GM21723 (cell line): ENCODE measurements at regions not wholly inside any gene's neighbourhood (a gene's known extent, or its start where the extent isn't known, plus 50 kb on each side); places are given as distances from the start of the nearest gene placed in this dataset.
"Not testable (repeated sequence)": the region's sequence is repeated elsewhere in the genome, so short reads cannot be mapped to it uniquely, and the experiment has no call there.

ENCODE experiments used
- ATAC-seq: cut with Tn5 transposase; IDR thresholded peaks from one replicate; pipeline ENCODE4 v1.9.1; 2021; ENCODE audit warnings: mild to moderate bottlenecking, moderate library complexity; ENCODE audit not compliant: unreplicated experiment

DNA sequence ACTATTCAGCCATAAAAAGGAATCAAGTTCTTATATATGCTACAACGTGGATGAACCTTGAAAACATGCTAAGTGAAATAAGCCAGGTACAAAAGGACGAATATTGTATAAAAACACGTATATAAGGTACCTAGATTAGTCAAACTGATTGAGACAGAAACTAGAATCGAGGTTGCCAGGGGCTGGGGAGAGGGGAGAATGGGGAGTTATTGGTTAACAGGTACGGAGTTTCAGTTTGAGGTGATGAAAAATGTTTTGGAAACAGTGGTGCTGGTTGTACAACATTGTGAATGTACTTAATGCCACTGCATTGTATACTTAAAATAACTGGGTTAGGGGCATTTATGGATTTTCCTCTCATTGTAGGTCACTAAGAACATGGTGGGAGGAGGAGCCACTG lies 117.0 kb upstream of the PLGLB2 start:
- ATAC-seq = not testable (repeated sequence)

DNA sequence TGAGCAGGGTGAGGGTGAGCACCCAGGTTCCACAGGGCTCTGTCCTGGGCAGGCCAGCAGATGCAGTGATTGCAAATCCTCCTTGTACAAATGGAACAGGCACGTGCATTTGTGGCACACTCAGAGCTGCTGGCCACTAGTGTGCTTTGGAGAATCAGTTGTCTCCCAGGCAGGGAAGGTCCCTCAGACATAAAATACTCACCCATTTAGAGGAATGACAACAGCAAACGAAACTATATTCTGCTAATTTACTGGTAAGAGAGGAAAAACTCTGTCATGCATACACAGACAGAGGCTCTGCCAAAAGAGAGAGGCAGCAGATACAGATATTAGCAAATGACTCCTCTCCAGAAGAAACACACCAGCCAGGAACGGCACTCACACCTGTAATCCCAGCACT lies 116.5 kb upstream of the PLGLB2 start:
- ATAC-seq = not testable (repeated sequence)

DNA sequence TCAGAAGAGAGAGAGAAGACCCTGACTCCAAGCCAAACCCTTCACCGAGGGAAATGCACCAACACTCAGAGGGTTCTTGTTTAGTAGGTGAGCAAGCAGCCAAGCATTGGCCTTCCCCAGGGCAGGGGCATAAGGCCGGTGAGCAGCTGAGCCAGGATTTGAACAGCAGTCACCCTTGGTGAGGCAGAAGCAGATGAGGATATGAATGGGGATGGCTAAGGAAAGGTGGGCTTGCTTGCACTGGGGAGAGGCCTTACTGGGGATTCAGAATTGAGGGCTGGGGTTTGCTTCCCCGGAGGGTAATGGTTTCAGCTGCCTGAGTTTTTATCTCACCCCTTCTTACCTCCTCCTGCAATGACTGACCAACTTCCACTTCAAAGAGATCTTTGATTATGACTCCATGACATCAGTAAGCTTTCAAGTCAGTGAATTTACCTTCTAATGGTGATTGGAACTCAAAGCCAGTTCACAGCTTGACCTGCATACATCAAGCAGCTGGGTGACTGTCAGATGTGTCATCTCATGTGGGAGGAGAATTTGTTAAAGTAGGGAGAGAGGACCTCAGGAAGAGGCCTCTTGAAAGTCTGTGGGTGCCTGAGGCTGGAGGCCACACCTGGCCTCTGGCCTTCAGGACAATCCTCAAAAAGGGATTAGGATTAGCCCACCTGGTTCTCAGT lies 114.5 kb upstream of the PLGLB2 start:
- ATAC-seq = not testable (repeated sequence)

DNA sequence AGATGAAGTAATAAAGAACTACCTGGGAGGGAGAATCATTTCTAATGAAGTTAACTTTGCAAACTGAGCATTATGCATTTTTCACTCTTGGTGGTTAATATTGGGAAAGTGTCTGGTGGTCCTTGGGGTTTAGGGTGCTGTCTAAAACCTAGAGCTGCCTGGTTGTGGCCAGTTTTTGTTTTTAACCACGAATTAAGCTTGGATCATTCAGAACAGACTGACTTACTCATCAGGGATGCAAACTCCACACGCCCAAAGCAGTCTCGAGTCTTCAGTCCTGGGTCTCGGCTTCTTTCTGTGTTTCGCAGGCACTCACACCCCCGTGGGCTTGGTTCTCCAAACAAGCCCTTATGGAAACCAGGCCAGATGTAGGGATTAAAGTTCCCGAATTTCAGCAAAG lies 113.8 kb upstream of the PLGLB2 start:
- not testable (repeated sequence) for ATAC-seq

DNA sequence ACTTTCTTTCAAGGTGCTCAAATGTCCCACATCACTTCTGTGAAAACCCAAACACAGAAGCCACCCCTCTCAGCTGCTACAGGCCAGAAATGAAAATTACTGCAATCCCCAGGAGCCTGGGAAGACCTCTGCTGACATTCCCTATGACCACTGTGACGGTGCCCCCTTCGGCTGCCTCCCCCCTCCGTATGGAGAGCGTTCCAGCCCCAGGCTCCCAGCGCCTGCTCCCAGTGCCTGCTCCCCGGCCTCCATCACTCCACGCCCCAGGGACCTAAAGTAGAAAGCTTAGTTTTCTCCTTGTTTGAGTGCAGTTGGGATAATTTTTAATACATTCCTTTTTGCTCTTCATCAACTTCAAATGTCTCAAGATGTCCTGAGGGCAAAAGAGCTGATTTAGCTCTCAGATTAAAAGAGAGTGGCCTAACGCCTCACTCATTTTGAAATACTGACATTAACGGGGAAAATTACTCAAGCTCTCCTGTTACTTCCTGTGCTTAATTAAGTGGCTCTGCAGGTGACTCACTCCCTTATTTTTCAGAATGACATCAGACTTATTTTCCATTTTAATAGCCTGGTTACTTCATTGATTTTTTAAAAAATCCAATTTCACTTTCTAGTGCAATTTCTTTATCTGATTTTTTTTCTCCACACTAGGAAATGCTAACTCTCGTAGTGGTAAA lies 112.8 kb upstream of the PLGLB2 start:
- ATAC-seq = not testable (repeated sequence)

DNA sequence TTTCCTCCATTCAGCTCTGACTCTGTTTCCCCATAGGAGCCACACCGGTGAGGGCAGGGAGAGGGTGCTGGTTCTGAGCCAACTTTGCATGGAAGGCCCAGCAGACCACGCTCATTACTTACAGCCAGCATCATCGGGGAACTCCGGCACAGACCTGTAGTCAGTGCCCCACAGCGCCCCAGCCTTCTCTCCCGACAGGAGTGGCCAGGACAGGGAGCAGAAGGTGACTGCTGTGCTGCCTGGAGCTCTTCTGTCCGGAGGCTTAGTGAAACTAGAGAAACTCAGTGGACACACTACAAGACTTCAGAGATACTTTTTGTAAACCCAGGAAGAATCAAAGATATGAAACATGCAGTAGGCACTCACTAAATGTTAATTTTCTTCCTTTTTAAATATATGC lies 111.6 kb upstream of the PLGLB2 start:
- ATAC-seq = not testable (repeated sequence)

DNA sequence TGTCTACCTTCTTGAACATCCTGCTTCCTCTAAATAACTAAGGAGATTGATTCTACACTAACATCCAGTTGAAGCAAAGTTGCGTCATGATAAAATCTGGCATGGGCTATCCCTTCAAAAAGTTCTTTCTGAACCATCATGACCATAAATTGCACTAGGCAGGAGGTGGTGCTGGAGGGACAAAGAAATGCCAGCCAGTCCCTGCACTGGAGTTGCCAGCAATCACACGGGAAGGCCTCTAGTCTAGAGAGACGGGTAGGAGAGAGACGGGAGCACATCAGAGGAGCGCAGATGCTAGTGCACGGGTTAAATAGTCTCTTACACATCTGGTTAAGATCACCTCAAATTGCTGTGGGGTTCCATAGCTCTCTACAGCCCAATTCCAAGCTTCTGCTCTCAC lies 111.2 kb upstream of the PLGLB2 start:
- ATAC-seq = not testable (repeated sequence)

DNA sequence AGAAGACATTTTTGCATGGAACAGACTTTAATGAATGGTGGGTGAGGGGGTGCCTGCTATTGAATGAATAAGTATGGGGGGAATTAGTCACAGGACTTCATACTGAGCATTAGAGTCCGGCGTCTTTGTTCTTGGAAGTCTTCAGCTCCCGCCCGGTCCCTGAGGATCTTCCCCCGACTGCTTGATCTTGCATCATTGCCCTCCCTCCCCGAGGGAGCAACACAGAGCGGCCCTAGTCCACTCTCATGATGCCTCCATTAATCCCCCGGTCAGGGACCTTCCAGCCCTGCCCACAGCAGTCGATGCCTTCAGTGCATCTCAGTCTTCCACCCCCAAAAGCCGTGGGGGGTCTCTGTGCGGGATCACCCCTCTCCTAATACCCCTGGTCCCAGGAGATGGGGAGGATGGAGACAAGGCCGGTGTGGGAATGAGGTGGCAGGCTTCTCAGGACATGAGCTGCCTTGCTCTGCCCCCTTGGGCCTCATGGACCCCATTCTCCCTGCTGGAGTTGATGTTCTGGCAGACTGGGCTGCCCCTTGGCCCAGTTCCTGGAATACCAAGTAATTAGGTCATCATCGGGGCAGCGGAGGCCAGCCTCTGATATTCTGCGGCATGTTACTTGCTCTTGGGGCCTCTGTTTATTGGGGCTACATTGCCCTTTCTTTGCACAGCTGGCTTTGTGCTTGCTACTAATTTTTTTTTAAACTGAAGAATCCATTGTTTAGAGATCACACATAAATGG lies 110.5 kb upstream of the PLGLB2 start:
- not testable (repeated sequence) for ATAC-seq

DNA sequence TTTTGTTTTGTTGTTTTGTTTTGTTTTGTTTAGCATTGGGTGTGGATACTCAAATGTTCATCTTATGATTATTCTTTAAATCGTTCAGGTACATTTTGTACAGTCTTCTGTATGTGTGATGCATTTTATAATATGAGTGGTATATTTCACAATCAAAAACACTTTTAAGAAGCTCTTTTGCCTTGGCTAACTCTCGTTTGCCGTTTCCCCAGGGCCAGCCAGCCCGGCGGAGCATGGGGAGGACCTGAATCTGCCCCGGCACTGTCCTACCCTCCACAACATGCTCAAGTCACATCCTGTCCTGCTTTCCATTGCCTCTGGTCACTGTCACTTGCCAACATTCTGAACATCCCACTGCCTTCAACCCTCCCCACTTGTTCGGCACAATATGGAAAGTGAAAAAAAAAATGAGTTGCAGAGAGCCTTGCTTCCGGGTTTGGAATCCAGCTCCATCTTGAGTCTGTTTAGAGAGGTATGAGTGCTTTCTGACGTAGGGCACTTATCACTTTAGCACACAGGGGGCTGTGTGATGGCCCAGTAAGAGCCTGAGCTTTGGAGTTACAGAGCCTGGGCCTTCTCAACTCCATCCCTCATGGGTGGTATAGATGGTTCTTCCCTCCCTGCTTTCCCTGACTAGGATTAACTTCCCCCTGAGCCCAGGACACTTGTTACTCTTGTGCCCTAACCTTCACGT lies 109.6 kb upstream of the PLGLB2 start:
- not testable (repeated sequence) for ATAC-seq

DNA sequence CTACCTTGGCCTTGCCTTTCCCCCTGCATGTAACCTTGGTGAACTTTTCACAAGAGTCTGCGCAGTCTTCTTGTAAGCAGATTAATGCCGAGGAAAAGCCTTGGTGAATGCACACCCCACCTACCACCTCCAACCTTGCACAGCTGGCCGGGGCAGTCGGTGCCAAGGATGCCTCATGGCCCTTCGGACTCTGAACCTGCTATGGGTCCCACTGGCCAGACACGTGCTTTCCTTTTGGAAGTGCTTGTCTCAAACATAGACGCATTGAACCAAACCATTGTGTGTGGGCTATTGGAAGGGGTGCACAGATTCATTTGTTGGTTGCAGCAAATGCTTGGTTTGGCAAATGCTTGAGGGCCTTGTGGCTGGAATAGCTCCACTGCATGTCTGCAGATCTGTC lies 109.0 kb upstream of the PLGLB2 start:
- ATAC-seq = not testable (repeated sequence)

DNA sequence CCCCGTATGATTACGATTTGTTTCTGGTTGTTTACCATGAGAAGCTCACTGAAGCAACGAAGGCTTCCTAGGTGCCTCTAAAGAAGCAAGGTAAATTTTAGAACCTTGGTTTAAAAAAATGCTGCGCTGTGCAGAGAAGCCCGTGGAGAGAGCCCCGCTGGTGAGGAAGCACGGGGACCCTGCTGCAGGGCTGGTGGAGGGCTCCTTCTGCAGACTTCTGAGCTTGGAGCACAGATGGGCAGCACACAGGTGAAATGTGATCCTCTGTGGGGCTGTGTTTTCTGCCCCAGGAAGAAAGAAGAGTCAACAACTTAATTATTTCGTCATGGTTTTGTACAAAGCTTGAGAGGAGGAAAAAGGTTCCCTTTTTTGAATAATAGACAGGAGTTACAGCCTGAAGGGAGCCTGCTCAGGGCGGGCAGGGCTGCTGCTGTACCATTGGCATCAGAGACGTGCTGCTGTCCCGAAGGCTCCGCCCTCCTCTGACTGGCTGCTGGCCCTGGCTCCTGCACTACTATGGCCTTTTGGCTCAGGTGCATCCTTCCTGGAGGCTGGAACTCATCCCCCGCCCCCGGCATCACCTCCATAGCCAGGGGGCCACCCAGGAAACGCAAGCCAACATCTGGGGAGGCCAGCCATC lies 108.0 kb upstream of the PLGLB2 start:
- ATAC-seq = not testable (repeated sequence)

DNA sequence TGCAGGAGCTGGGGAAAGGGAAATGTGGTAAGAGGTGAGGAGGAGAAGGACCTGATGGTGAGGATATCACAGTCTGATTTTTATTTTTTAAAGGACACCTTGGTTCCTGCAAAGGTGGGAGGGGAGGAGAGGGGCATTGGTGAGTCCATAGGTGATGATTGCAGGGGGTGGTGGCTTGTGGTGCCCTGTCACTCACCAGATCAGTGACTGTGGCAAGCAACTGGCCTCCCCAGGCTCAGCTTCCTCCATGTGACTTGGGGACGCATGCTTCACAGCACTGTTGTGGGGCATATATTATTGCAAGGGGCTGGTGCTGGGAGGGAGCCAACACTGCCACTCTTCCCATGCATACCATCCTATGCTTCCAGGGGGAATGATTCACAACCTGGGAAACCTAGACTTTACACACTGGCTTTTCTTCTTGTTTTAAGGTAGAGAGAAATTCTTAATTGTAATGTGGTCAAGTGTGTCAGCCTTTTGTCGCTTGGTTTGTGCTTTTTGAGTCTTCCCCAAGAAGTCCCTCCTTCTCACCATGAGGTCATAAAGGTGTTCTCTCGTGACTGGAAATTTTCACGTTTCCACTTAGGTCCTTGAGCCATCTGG lies 106.8 kb upstream of the PLGLB2 start:
- ATAC-seq = not testable (repeated sequence)

DNA sequence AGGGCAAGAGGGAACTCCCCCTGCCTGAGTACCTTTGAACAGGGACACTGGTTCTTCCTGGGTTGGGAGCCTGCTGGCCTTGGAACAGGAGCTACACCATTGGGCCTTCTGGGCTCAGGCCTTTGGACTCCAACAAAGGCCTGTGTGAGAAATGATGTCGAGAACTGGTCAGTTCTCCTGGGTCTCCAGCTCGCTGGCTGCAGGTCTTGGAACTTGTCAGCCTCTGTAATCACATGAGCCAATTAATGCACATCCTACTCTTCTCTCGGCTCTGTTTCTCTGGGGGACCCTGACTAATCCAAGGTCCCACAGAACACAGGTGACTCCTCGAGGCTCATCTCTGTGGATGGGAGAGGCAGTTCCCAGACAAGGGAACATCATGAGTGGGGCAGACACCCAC lies 104.7 kb upstream of the PLGLB2 start:
- ATAC-seq = not testable (repeated sequence)

DNA sequence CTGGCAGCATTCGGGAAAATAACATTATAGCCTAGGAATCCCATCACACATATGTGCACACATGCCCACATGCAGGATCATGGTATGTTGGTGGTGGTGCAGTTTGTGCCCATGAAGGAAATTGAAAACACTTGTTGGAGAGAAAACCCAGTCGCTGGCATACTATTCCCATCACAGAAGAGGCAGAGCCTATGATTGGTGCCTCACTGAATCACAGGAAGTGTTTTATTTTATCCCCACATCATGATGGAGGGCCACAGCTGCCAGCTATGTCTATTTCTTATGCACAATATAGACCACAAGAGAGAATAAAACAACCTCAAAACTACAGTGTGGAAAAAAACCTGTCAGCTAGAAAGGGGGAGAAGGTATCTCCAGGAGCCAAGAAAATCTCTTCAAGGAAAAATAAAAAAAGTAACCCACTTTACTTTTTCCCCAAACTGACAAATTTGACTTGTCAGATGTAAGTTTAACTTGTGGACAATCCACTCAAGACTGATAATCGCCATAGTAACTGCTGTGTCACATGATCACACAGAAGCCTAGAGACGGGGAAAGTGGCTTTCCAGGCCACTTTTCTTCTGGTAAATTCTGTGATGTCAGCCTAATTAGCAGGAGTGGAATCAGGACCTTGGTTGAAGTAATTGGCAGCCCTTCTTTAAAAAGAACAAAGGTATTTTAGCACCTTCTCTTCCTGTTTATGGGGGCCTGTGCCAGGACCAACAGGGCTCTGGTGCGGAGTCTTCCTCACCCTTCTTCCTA lies 100.0 kb upstream of the PLGLB2 start:
- not testable (repeated sequence) for ATAC-seq

DNA sequence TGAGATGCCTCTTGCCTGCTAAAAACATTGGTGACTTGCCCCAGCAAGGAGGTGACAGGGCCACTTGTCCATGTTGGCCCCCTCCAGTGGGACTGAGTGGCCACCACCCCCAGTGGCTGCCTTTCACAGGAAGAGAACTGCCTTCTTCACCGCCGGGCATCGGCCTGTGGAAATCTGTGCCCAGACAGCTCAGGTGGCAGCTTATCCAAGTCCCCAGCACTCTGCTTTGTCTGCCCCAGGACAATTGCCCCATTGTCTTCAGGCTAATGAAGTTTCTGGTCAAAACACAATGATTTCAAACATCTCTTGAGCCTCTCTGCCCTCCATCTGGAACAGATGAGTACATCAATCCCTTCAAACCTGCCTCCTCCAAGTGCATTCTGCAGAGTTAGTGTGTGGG lies 99.1 kb upstream of the PLGLB2 start:
- not testable (repeated sequence) for ATAC-seq

DNA sequence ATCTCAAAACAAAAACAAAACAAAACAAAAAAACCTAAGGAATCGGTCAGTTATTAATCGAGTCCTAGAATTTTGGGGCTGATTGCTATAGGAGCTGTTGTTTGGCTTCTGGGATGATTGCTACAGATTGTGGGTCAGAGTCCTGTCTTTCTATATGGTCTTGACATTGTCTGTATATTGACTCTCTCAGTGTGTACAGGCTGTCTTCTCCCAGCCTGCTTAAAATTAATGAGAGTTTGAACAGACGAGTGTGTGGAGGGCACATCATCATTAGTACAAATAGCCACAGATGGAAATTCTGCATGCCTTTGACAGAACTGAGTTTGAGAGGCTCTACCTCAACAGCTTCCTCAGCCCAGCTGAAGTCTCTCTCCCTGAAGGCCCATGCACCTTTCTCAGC lies 98.0 kb upstream of the PLGLB2 start:
- ATAC-seq = not testable (repeated sequence)

DNA sequence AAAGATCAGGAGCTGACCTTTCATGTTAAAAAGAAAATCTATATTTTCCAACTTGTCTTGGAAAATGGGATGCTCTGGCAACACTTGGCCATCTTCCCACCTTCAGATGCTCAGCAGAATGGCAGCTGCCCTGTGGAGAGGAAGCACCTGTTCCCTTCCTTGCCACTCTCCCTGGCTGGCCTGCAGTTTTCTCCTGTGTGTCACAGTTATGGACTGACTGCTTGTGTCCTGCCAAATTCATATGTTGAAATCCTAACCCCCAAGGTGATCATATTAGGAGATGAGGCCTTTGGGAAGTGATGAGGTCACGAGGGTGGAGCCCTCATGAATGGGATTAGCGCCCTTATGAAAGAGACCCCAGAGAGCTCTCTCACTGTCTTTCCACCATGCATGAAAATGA lies 97.0 kb upstream of the PLGLB2 start:
- ATAC-seq = not testable (repeated sequence)

DNA sequence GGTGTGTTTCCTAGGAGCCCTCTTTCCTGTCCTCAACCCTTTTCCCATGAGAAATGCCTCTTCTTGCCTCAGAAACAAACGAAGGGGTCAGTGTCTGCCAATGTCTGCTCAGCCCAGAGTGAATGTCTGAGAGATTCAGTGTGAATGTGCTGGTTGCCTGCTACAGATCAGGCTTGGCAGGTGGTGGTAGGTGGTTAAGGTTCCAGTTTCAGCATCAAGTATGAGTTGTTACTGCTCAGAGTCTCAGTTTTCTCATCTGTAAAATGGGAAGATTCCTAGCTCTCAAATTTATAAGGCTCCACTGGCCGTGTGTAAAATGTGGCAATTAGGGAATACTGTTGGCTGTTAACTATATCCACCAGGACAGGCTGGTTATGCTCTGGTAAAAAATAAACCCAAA lies 96.3 kb upstream of the PLGLB2 start:
- ATAC-seq = not testable (repeated sequence)

DNA sequence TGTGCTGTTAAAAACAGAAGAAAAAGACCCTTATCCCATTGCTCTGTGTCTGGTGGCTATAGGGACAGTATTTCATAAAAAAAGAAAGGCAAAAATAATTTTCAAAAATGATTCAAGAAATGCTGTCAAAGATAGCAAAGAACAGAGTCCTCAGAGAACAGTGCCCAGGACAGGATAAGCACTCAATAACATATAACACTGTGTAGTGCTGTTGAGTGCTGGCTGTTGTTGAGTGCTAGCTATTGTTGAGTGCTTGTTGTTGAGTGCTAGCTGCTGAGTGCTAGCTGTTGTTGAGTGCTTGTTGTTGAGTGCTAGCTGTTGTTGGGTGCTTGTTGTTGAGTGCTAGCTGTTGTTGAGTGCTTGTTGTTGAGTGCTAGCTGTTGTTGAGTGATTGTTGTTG lies 94.5 kb upstream of the PLGLB2 start:
- ATAC-seq = not testable (repeated sequence)
